ENCODE measurements at regions not wholly inside any gene's neighbourhood (a gene's known extent, or its start where the extent isn't known, plus 50 kb on each side); places are given as distances from the start of the nearest gene placed in this dataset.
"Not testable (repeated sequence)": the region's sequence is repeated elsewhere in the genome, so short reads cannot be mapped to it uniquely, and the experiment has no call there.

DNA sequence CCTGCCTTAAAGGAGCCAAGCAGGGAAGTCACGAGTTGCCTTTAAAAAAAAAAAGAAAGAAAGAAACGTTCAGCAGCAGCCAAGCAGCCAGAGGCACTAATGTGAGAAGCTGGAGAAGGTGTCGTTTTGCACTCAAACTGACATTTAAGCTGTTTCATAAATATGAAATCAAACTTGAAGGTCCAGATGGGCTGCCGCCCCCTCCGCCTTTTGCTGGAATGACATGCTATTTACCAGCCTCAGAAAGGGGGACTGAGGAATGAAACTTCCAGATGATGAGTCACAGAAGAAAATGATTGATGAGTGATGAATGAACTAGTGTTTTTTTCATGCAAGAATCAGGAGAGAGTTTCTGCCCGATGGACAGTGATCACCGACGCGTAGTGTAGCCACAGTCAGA is 396.8 kb downstream of the IGSF11 start:
- intact Hi-C loops (cut with DNase I): no loop called here
- peaks cover 0 to 4% (median 0%) of the 10 kb centered on the region in 3 donors for H3K4me1 ChIP-seq
- TF ChIP-seq, protein P1, sequence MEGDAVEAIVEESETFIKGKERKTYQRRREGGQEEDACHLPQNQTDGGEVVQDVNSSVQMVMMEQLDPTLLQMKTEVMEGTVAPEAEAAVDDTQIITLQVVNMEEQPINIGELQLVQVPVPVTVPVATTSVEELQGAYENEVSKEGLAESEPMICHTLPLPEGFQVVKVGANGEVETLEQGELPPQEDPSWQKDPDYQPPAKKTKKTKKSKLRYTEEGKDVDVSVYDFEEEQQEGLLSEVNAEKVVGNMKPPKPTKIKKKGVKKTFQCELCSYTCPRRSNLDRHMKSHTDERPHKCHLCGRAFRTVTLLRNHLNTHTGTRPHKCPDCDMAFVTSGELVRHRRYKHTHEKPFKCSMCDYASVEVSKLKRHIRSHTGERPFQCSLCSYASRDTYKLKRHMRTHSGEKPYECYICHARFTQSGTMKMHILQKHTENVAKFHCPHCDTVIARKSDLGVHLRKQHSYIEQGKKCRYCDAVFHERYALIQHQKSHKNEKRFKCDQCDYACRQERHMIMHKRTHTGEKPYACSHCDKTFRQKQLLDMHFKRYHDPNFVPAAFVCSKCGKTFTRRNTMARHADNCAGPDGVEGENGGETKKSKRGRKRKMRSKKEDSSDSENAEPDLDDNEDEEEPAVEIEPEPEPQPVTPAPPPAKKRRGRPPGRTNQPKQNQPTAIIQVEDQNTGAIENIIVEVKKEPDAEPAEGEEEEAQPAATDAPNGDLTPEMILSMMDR (IDR thresholded peaks at IDR 0.05): no peak
- no peak for TF ChIP-seq POLR2A (IDR thresholded peaks at IDR 0.05)
- DNase-seq: no peak
- no peaks in the 10 kb centered on the region for H3K36me3 ChIP-seq
- no peak overlapping the region for H3K27ac ChIP-seq
- H3K27me3 ChIP-seq: no peaks in the 10 kb centered on the region
- WGBS, 2 donors: 19 to 48% methylated on average over 9 of the region's 9 CpGs
- H3K9me3 ChIP-seq: no peaks in the 10 kb centered on the region
- no peak overlapping the region for H3K4me3 ChIP-seq

DNA sequence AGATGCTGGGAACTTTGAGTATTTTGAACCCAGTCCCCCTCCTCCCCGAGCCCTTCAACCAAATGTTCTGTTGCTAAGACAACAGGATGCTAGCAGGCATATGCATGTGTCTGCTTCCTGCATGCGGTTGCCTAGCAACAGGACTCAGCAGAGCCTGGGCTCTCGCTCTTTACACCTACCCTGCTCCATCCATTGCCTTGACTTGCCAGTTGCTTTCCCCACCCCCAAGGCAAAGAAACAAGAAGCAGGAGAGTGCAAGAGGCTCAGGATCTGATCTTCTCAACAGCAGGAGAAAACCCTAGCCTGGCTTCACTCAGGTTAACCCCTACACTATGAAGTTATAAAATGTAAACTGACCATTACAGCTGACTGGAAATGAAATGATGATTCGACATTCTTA is 393.0 kb downstream of the IGSF11 start:
- WGBS, 2 donors: 26 to 62% methylated on average over 2 to 4 of the region's 4 CpGs
- no peaks in the 10 kb centered on the region for H3K27me3 ChIP-seq
- no peaks in the 10 kb centered on the region for H3K9me3 ChIP-seq
- DNase-seq: no peak
- H3K4me3 ChIP-seq: no peak overlapping the region
- no peak for TF ChIP-seq POLR2A (IDR thresholded peaks at IDR 0.05)
- TF ChIP-seq, protein P1 (IDR thresholded peaks at IDR 0.05): no peak
- H3K36me3 ChIP-seq: no peaks in the 10 kb centered on the region
- H3K4me1 ChIP-seq: peaks cover 0 to 4% (median 0%) of the 10 kb centered on the region in 3 donors
- H3K27ac ChIP-seq: no peak overlapping the region
- intact Hi-C loops (cut with DNase I): no loop called here

DNA sequence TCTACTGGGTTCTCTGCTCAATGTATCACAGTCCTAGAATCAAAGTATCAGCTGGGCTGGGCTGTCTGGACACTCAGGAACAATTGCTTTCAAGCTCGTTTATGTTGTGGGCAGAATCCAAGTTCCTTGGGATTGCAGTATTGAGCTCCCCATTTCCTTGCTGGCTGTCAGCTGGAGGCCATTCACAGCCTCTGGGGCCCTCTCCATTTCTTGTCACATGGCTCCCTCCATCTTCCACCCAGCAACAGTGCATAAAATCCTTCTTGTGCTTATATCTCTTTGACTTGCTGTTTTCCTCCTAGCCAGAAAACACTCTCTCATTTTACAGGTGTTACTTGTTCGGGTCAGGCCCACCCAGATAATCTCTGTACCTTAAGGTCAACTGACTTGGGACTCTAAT is 363.5 kb downstream of the IGSF11 start:
- no peaks in the 10 kb centered on the region for H3K9me3 ChIP-seq
- H3K27ac ChIP-seq: no peak overlapping the region
- intact Hi-C loops (cut with DNase I): no loop called here
- no peak overlapping the region for H3K4me3 ChIP-seq
- H3K36me3 ChIP-seq: no peaks in the 10 kb centered on the region
- DNase-seq: no peak
- 62 to 71% methylated on average over 2 of the region's 2 CpGs for WGBS, 2 donors
- TF ChIP-seq, protein P1 (IDR thresholded peaks at IDR 0.05): no peak
- no peak for TF ChIP-seq POLR2A (IDR thresholded peaks at IDR 0.05)
- no peaks in the 10 kb centered on the region for H3K27me3 ChIP-seq
- no peaks in the 10 kb centered on the region for H3K4me1 ChIP-seq

DNA sequence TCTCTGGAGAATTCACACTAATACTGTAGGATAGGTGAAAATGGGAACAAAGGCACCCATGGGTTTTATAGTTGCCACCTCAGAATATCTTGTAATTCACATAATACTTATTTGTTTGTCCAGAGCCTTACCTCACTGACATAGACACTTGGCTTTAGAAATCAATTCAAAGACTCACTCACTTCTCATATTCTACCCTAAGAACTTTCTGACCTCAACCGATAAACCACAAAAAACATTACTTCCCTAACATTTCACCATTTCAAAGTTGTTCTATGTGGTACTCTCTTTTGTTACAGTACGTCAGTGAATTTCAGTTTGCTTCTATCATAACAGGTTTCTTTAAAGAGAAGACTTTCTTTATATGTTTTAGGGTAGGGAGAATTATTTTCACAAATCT is 359.3 kb downstream of the IGSF11 start:
- H3K27me3 ChIP-seq: no peaks in the 10 kb centered on the region

DNA sequence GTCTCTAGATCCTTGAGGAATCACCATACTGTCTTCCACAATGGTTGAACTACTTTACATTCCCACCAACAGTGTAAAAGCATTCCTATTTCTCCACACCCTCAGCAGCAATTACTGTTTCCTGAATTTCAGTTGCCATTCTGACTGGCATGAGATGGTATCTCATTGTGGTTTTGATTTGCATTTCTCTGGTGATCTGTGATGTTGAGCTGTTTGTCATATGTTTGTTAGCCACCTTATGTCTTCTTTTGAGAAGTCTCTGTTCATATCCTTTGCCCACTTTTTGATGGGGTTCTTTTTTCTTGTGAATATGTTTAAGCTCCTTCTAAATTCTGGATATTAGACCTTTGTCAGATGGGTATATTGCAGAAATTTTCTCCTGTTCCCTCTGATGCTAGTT is 356.0 kb downstream of the IGSF11 start:
- intact Hi-C loops (cut with DNase I); H3K9me3 ChIP-seq; H3K36me3 ChIP-seq; DNase-seq; H3K27ac ChIP-seq; H3K4me3 ChIP-seq; H3K4me1 ChIP-seq; H3K27me3 ChIP-seq: not testable (repeated sequence)

More for the DNA sequence above, 359.3 kb downstream of the IGSF11 start:
- DNase-seq: no peak
- H3K9me3 ChIP-seq: no peaks in the 10 kb centered on the region
- WGBS, 2 donors: 71 to 90% methylated on average over 2 of the region's 2 CpGs
- H3K4me3 ChIP-seq: no peak overlapping the region
- H3K27ac ChIP-seq: no peak overlapping the region
- no peaks in the 10 kb centered on the region for H3K36me3 ChIP-seq
- TF ChIP-seq, protein P1 (IDR thresholded peaks at IDR 0.05): no peak
- no peak for TF ChIP-seq POLR2A (IDR thresholded peaks at IDR 0.05)
- no peaks in the 10 kb centered on the region for H3K4me1 ChIP-seq
- intact Hi-C loops (cut with DNase I): no loop called here

DNA sequence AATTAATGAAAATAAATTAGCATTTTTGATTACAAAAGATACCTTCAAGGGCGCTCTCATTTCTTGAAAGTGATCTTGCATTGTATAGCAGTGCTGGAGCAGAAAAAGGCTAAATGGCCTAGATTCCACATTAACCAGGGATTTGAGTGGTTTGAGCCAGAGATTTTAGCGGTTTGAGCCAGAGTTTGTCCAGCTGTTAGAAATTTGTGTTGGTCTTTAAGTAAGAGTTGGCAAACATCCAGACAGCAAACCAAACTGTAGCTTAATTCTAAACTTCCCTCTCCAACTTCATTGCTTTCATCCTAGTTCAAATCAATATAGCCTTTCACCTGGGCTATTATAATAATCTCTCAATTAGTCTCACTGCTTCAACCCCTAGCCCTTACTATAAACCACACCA is 351.7 kb downstream of the IGSF11 start:
- Histone ChIP-seq H3K27me3 (no peaks in the 10 kb centered on the region), H3K27ac (no peak overlapping the region), H3K36me3 (no peaks in the 10 kb centered on the region), H3K9me3 (no peaks in the 10 kb centered on the region), H3K4me1 (no peaks in the 10 kb centered on the region), H3K4me3 (no peak overlapping the region)
- intact Hi-C loops (cut with DNase I): no loop called here
- whole genome bisulfite sequencing, 2 donors: 66 to 79% methylated on average over 2 of the region's 2 CpGs
- no peak for DNase-seq
- TF ChIP-seq, protein P1 (IDR thresholded peaks at IDR 0.05): no peak
- TF ChIP-seq POLR2A (IDR thresholded peaks at IDR 0.05): no peak
